ENCODE measurements at regions not wholly inside any gene's neighbourhood (a gene's known extent, or its start where the extent isn't known, plus 50 kb on each side); places are given as distances from the start of the nearest gene placed in this dataset.

DNA sequence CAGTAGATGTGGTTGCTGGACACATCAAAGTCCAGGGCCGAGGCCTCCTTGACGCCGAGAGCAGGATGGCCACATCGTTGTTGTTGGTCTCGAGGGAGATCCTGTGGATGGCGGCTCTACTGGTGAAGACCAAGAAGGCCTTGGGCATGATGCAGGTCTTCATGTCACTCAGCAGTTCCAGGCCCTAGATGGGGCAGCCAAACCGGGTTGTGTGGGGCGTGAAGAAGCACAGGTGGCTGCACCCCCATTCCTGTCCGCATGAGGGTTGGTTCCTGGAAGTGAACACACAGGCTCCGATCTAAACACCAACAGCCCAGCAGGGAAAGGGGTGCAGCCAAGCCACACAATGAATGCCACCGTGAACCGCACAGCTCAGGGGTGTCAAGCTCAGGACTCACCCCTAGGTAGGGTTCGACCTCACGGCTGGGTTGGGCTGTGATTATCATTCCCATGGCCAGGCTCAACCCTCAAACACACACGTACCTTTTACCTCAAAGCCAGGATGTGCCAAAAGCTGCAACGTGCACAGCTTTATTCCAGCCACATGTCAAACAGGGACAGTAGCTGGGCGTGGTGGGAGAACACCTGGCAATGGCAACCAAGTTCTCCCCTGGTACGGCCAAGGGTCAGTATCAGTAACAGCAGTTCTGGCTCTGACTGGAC, 132.3 kb downstream of the CRYBB2 start:
- no peak for DNase-seq

- DNase-seq: no peak
Observed at GRCh38 chr22:25352294-25352680, 132.8 kb downstream of the CRYBB2 start.

DNA sequence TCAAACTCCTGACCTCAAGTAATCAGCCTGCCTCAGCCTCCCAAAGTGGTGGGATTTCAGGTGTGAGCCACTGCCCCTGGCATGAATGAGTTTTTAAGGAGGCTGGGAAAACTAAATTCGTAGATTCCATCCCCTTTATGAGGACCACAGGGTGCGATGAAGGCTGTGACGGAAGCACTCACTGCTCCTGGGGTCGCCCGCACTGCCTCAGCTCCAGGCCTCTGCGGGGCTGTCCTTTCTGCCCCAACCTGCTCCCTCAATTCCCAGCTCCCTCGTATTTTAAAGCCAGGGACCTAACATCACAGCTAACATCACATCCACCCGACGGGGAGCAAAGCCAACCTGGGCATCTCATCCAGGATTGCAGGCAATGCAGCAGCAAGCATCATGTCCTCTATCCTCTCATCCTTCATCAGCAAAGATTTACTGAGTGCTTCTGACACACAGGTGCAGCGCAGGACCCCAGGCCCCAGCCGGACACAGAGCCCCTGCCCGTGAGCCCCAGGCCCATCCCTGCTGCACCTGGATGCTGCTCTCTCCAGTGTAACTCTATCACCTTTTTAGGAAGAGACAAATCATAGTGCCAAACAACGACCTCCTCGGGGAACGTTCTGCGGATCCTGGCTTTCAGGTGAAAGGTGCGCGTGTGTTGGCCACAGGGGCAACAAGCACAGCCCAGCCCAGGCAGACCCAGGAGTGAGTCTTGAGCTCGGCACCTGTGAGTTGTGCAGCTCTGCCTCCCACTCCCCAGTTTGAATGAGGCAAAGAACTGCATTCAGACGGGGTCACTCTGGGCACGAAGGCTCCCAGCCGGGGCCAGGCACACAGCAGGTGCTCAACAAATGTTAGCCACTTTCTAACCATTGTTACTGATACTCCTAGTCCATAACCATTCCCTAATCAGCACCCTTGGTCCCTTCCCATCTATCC, 134.3 kb downstream of the CRYBB2 start:
- DNase-seq: no peak

DNA sequence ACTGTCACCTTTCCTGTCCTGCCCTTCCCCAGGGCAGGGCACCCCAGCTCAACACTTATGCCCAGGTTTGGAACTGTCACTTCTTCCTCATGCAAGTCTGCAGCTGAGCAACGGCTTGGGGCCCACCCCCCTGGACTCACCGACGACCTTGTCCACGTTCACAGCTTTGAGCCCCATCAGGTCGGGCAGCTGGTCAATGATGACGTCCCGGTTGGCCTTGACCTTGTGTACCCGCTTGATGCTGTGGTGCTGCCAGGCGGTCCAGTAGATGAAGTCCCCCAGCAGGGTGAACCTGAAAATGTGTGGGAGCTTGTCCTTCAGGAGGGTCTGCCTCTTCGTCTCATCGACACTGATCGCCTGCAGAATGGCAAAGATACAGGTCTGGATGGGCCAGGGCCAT, 135.0 kb downstream of the CRYBB2 start:
- no peak for DNase-seq

DNA sequence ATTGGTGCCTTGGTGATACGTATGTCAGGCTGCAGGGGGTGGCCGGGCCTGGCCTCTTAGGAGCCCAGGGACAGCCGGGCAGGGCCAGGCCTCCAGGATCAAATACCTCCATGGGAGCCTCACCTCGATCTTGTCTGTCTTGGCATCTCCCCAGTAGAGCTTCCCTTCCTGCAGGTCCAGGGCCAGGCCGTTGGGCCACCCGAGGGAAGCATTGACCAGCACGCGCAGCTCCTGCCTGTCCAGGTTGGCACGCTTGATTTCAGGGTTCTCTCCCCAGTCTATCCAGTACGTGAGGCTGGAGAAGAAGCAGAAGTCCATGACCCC, 137.7 kb downstream of the CRYBB2 start:
- no peak for DNase-seq

GRCh38 chr22:25357606-25358420, 138.4 kb downstream of the CRYBB2 start:
- no peak for DNase-seq

- no peak for DNase-seq
Observed at GRCh38 chr22:25358421-25359170, 139.2 kb downstream of the CRYBB2 start.

DNA sequence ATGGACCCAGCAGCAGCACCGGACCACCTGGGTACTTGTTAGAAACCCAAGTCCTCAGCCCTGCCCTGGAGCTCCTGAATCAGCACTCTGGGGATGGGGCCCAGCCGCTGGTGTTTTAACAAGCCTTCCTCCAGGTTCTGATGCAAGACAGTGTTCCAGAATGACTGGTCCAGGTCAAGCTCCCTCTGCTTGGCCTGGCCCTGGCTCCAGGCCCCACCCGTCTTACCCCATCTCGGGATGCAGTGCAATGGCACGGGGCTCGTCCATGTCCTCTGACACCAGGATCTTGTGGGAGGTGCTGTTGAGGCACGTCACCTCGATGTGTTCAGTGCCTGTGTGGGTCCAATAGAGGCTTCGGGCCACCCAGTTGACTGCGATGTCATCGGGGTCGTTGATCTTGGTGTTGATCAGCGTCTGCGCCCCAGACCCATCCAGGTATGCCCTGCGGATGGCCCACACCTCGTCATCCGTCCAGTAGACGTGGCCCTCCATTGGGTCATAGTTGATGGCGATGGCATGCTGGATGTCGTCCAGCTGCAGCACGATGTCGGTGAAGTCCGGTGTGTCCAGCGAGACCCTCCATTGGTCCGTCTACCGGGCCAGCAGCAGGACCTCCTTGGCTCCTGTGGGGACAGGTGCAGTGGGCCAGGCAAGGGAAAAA, 140.3 kb downstream of the CRYBB2 start:
- DNase-seq: no peak

GRCh38 chr22:25360411-25360810, 141.0 kb downstream of the CRYBB2 start:
- DNase-seq: no peak

GRCh38 chr22:25360891-25361645, 141.6 kb downstream of the CRYBB2 start:
- DNase-seq: no peak

GRCh38 chr22:25361899-25362214, 142.4 kb downstream of the CRYBB2 start:
- no peak for DNase-seq

DNA sequence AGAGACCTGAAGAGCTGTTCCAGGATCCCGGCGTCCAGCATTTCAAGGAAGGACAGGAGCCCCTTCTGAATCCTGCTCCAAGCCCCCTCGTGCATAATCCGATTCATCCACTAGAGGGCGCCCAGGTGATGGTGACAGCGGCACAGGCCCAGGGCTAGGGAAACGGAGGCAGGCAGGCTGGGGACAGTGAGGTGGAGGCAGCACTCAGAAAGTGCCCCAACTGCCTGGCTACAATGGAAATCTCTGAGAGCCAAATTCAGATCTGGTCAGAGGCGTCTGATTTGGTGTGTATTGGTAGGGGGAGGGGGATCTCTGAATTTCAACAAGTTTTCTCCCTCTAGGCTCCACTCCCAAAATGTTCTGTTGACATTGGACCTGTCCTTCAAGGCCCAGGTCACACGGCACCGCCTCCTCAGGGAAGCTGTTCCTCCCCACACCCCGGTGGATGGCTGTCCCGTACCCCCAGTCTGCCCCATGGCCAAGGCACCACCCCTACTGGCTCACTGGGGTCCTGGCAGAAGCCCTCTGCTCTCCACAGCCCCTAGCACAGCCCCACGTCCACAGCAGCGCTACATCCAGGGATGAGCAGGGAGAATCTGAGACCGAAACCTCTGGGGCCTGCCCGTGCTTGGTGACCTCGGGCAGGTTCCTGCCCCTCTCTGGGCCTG, 142.9 kb downstream of the CRYBB2 start:
- DNase-seq: peak; percentile 15

- no peak for DNase-seq
Observed at GRCh38 chr22:25362883-25363240, 143.4 kb downstream of the CRYBB2 start.

DNA sequence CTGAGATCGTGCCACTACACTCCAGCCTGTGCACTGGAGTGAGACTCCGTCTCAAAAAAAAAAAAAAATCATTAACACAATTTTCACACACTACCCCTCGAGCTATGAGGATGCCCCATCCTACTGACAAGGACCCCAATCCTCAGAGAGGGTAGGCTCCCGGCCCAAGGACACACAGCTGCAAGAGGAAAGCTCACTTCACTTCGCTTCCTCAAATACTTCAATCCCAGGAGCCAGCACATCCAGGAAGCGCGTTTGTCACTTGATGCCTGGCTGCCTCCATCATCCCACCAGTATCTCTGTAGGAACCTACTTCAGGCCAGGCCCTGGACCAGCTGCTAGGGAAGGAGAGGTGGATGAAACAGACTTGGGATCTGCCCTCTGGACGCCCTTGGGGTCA, 144.0 kb downstream of the CRYBB2 start:
- no peak for DNase-seq

DNA sequence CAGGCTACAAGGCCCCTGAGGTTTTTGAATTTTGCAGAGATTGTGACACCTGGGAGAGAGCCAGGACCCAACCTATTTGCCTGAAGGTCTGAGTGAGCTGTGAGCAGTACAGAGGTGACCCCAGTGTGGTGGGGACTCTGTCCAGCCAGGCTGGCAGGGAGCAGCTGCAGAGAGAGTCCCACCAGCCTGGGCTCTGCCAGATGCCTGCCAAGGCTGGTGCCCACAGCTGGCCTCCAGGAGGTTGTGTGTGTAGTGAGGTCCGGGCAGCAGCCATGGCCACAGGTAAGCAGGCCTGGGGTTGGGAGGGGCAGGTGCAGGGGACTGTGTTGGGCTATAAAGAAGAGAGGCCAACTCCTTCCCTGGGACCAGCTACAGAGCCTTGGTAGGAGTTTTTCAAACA, 144.8 kb downstream of the CRYBB2 start:
- DNase-seq: no peak

- DNase-seq: no peak
Observed at GRCh38 chr22:25364736-25365241, 145.3 kb downstream of the CRYBB2 start.

DNA sequence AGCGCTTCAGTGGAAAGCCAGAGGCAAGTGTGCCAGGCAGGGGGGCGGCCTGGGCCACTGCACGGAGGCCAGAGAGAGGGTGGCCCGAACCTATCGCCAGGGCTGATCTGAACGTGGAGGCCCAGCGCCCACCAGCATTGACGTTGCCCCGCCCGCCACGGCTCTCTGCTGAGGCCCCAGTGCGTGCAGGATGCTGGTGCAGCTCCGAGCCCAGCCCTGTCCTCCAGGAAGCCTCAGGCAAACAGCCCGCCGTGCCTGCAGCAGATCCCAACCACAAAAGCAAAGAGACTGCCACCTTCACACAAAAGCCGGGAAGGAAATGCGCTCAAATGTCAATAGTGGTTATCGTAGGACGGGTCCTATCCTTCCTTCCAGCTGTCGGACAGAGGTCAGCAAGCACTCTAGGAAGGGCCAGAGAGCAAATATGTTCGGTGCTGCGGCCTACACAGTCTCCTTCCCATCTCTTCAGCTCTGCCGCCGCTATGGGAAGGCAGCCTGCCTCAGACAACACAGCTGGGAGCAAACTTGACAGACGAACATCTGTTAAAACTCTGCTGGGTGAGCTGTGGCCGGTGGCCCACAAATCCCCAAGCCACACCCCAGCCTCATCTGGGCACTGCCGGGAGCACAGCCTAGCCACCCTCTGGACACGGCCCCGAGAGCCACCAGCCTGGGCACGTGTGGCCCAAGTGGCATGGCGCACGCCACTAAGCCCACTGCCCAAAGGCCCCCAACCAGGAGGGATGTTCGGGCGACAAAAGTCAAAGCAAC, 146.2 kb downstream of the CRYBB2 start:
- no peak for DNase-seq

- DNase-seq: no peak
Observed at GRCh38 chr22:25366408-25366807, 147.0 kb downstream of the CRYBB2 start.

DNA sequence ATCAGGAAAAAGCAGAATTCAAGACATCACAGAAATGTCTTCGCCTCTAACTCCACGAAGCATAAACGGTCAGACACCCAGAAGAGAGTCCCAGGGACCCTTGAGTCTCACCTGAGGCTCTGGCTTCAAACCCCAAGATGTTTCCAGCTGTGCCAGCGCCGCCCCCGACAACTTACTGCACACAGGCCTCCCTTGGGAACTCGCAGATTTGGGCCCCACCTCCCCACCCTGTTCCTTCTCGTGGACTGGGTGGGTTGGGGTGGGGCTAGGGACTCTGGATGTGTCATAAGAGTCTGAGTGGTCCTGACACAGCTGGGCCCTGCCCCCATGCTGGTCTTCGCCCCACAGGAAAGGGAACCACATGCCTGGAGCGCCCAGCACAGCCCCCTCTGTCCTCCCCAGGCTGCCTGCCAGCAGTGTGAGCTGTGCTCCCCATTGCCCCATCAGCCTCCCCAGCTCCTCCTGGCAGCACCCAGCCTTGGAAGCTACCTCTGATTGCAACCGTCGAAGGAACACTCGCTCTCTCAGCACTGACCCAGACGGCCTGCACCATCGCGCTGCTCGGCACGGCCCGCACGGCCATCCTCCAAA, 147.5 kb downstream of the CRYBB2 start:
- DNase-seq: no peak

GRCh38 chr22:25367756-25368155, 148.3 kb downstream of the CRYBB2 start:
- no peak for DNase-seq

Data from DMS79 (cell line).